Pancreas (tissue), 10 donors: ENCODE measurements at regions not wholly inside any gene's neighbourhood (a gene's known extent, or its start where the extent isn't known, plus 50 kb on each side); places are given as distances from the start of the nearest gene placed in this dataset.

Experiments used
- ATAC-seq, 4 donors: fragments of 200-7000 bp; cut with Tn5 transposase; one replicate each; pipeline versions ENCODE4 v1.8.0 to v1.9.1; 2020; ENCODE audit warnings: mild to moderate bottlenecking in 4 of 4, moderate library complexity in 4 of 4
- DNase-seq, 6 donors: peaks; one replicate each; pipeline ENCODE4 v3.0.0-alpha.2; 2020
- FAIRE-seq: peaks from 2 replicates; lab custom pipeline; 2012; peaks lifted over from hg19 to GRCh38; lab: Jason Lieb, UNC
- H3K27ac ChIP-seq, 4 donors: fragments of 200-600 bp; sonication (generic); 1 replicate in 3 of 4; 2 replicates in 1 of 4; pipeline versions ENCODE4 v1.5.0 to v1.8.0; 2020
- H3K27me3 ChIP-seq, 4 donors: fragments of 200-600 bp; one replicate each; pipeline ENCODE4 v1.8.0; 2021
- H3K36me3 ChIP-seq, 3 donors: fragments of 200-600 bp; sonication (generic) in 1 of 3; one replicate each; pipeline versions ENCODE4 v1.5.0 to v1.8.0; 2020 to 2021
- H3K4me1 ChIP-seq, 3 donors: fragments of 200-600 bp; one replicate each; pipeline ENCODE4 v1.8.0; 2021
- H3K4me3 ChIP-seq, 4 donors: fragments of 200-600 bp; sonication (generic) in 2 of 4; one replicate each; pipeline versions ENCODE4 v1.5.0 to v1.8.0; 2020 to 2021
- H3K9me3 ChIP-seq, 4 donors: fragments of 200-600 bp; one replicate each; pipeline ENCODE4 v1.8.0; 2021
- CTCF ChIP-seq, 4 donors: fragments of 200-600 bp; sonication (generic) in 3 of 4; IDR thresholded peaks; one replicate each; pipeline versions ENCODE4 v1.5.0 to v1.8.0; 2021; ENCODE audit warnings: antibody characterized with exemption in 4 of 4
- WGBS, 2 donors: extraction: QIAGEN DNeasy Blood & Tissue Kit; methylation state at CpG; one replicate each; pipeline ENCODE4 v1.1.7; 2013; 5-methylcytosine and 5-hydroxymethylcytosine counted together
- intact Hi-C, 3 donors: fragments of 100-400 bp; cut with DNase I; formaldehyde crosslinking; loops; one replicate each; pipeline versions ENCODE4 v1.11.1 to v1.14.2; 2022
- donor health status: healthy with polysubstance abuse.
- donor health status: DM: no; HTN: no; CAD: no; lungs with moderate emphysema.
- donor health status: DM: no; HTN: no; CAD: no.
- donor health status: control.
- donor health status: control.
- donor health status: Bipolar disorder and iron deficiency.
- donor health status: DM: yes; HTN: yes; CAD: no.
- donor health status: DM: no; HTN: no; CAD: no.
- donor health status: DM: no; HTN: no; CAD: no.
- donor health status: DM: yes; HTN: yes; CAD: no.

GRCh38 chrX:22383988-22384387 lies 111.3 kb downstream of the CBLL2 start:
- H3K4me3 ChIP-seq, result no peak overlapping the region
- intact Hi-C loops, result no loop called here
- WGBS, 2 donors, result 59 to 64% methylated on average over 7 of the region's 7 CpGs
- DNase-seq (no peak), FAIRE-seq (no peak), ATAC-seq (no peak)
- no peaks in the 10 kb centered on the region for H3K36me3 ChIP-seq
- H3K9me3 ChIP-seq, result no peaks in the 10 kb centered on the region
- H3K27me3 ChIP-seq, result peaks cover 0 to 5% (median 0%) of the 10 kb centered on the region in 4 donors
- no peak overlapping the region for H3K27ac ChIP-seq
- no peaks in the 10 kb centered on the region for H3K4me1 ChIP-seq
- TF ChIP-seq CTCF (IDR thresholded peaks at IDR 0.05), result no peak

GRCh38 chrX:22389556-22390179 lies 117.0 kb downstream of the CBLL2 start:
- Histone ChIP-seq H3K27me3 (peaks cover 0 to 20% (median 4%) of the 10 kb centered on the region in 4 donors), H3K9me3 (no peaks in the 10 kb centered on the region), H3K4me1 (no peaks in the 10 kb centered on the region), H3K36me3 (no peaks in the 10 kb centered on the region), H3K4me3 (no peak overlapping the region), H3K27ac (no peak overlapping the region)
- intact Hi-C loops, result no loop called here
- no peak for TF ChIP-seq CTCF (IDR thresholded peaks at IDR 0.05)
- ATAC-seq (no peak), FAIRE-seq (peak; percentile 85), DNase-seq (no peak)
- 13 to 20% methylated on average over 4 of the region's 4 CpGs for WGBS, 2 donors

GRCh38 chrX:22392133-22392948 lies 119.6 kb downstream of the CBLL2 start:
- FAIRE-seq (peak; percentile 87), ATAC-seq (no peak), DNase-seq (no peak)
- TF ChIP-seq CTCF (IDR thresholded peaks at IDR 0.05), result no peak
- H3K27ac ChIP-seq, result no peak overlapping the region
- peaks cover 0 to 20% (median 2%) of the 10 kb centered on the region in 4 donors for H3K27me3 ChIP-seq
- H3K4me3 ChIP-seq, result no peak overlapping the region
- no peaks in the 10 kb centered on the region for H3K36me3 ChIP-seq
- WGBS, 2 donors, result 40 to 51% methylated on average over 10 of the region's 10 CpGs
- intact Hi-C loops, result no loop called here
- no peaks in the 10 kb centered on the region for H3K9me3 ChIP-seq
- no peaks in the 10 kb centered on the region for H3K4me1 ChIP-seq

GRCh38 chrX:22395372-22395771 lies 122.7 kb downstream of the CBLL2 start:
- H3K27me3 ChIP-seq, result peaks cover 0 to 15% (median 2%) of the 10 kb centered on the region in 4 donors
- no peak for TF ChIP-seq CTCF (IDR thresholded peaks at IDR 0.05)
- WGBS, 2 donors, result 65 to 67% methylated on average over 4 of the region's 4 CpGs
- no peak overlapping the region for H3K27ac ChIP-seq
- no peak overlapping the region for H3K4me3 ChIP-seq
- H3K36me3 ChIP-seq, result no peaks in the 10 kb centered on the region
- no peaks in the 10 kb centered on the region for H3K4me1 ChIP-seq
- no peak for ATAC-seq
- H3K9me3 ChIP-seq, result no peaks in the 10 kb centered on the region
- no peak for DNase-seq
- FAIRE-seq, result no peak
- intact Hi-C loops, result no loop called here

- peaks cover 0 to 9% (median 2%) of the 10 kb centered on the region in 4 donors for H3K27me3 ChIP-seq
- no peaks in the 10 kb centered on the region for H3K4me1 ChIP-seq
- FAIRE-seq (no peak), DNase-seq (no peak), ATAC-seq (no peak)
- no peak for TF ChIP-seq CTCF (IDR thresholded peaks at IDR 0.05)
- no peak overlapping the region for H3K27ac ChIP-seq
- no peaks in the 10 kb centered on the region for H3K9me3 ChIP-seq
- intact Hi-C loops, result no loop called here
- H3K4me3 ChIP-seq, result no peak overlapping the region
- no peaks in the 10 kb centered on the region for H3K36me3 ChIP-seq
- WGBS, 2 donors, result 61 to 71% methylated on average over 2 of the region's 2 CpGs
Measured at GRCh38 chrX:22396408-22396807, 123.7 kb downstream of the CBLL2 start.
